HUES48 (cell line): ENCODE measurements at regions not wholly inside any gene's neighbourhood (a gene's known extent, or its start where the extent isn't known, plus 50 kb on each side); places are given as distances from the start of the nearest gene placed in this dataset.

Source experiments
- H3K27ac ChIP-seq: one replicate; pipeline ENCODE4 v1.7.0; 2013; ENCODE audit warnings: low read depth, low read length, inconsistent platforms
- H3K27me3 ChIP-seq: 2 replicates; pipeline ENCODE4 v1.6.1; 2013; ENCODE audit warnings: mild to moderate bottlenecking, low read length; ENCODE audit not compliant: control insufficient read depth, insufficient read depth
- H3K36me3 ChIP-seq: 2 replicates; pipeline ENCODE4 v1.6.1; 2013; ENCODE audit warnings: low read length; ENCODE audit not compliant: control insufficient read depth, insufficient read depth
- H3K4me1 ChIP-seq: 2 replicates; pipeline ENCODE4 v1.6.1; 2013; ENCODE audit warnings: mild to moderate bottlenecking, low read length; ENCODE audit not compliant: control insufficient read depth, insufficient read depth
- H3K4me3 ChIP-seq: 2 replicates; pipeline ENCODE4 v1.5.1; 2013; ENCODE audit warnings: mild to moderate bottlenecking, low read depth, low read length
- H3K9ac ChIP-seq: 2 replicates; pipeline ENCODE4 v1.6.1; 2013; ENCODE audit warnings: mild to moderate bottlenecking, low read depth, low read length, moderate library complexity
- H3K9me3 ChIP-seq: 2 replicates; pipeline ENCODE4 v1.6.1; 2013; ENCODE audit warnings: low read length; ENCODE audit not compliant: control insufficient read depth, insufficient read depth

DNA sequence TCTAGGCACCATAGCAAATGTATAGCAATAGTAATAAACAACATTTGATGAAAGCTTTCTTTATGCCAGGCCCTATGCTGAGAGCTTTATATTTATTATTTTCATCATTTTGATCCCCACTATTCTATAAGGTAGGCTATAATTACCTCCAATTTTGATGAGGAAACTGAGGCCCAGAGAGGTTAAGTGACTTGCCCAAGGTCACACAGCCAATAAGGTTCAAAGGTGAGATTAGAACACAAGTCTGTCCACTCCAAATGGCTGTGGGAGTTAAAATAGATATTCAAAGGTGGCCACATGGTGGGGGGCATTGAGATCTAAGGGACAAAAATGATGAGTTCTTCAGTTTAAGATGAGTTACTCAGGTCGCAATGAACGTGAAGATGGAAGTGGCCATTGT, 269.9 kb downstream of the BMP7 start:
- Histone ChIP-seq H3K4me1 (no peaks in the 10 kb centered on the region), H3K27ac (no peak overlapping the region), H3K9me3 (peaks cover 6% of the 10 kb centered on the region), H3K9ac (no peak overlapping the region), H3K27me3 (no peaks in the 10 kb centered on the region; the same call in 1 of the 2 replicates), H3K4me3 (no peak overlapping the region), H3K36me3 (no peaks in the 10 kb centered on the region)

DNA sequence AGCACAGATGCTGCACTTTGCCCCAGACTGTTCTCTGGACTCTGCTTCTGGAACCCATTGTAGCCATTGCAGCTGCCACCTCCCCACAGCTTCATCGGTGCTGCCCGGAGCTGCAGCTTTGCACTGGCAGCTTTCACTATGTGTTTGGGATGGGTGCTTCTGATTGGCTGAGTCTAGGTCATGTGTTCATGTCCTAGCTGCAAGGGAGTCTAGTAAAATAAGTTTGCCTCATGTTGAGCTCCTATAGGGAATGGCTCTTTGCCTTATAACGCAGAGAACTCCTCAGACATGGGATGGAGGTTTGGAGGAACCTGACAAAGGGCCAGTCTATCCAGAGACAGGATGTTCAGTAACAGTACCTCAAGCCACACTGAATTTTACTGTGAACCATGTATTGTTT, 268.0 kb downstream of the BMP7 start:
- Histone ChIP-seq H3K4me3 (no peak overlapping the region), H3K9me3 (peaks cover 6% of the 10 kb centered on the region), H3K4me1 (peaks cover 9% of the 10 kb centered on the region; the same call in 1 of the 2 replicates), H3K9ac (no peak overlapping the region), H3K27ac (no peak overlapping the region), H3K27me3 (no peaks in the 10 kb centered on the region; the same call in 1 of the 2 replicates), H3K36me3 (no peaks in the 10 kb centered on the region)

DNA sequence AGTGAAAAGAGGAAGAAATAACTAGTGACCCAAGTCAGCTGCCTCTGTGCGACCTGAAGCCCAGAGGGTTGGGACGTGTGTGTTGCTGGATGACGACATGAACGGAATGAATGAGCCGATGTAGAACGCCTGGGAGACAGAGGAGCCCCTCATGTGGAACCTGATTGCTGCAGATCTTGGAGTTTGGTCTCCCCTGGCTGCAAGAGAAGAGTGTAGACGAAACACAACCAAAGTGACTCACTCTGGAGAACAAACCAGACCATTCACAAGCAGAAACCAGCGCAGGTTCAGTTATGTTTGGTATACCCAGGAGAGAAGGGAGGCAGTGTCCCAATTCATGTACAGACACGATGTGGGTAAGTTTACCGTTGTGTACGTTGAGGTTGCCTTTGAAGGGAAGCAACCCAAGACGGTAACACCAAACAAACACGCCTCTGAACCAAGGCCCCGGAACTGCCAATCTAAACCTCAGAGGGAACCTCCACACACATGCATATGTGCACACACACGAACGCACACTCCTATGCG, 265.9 kb downstream of the BMP7 start:
- Histone ChIP-seq H3K36me3 (no peaks in the 10 kb centered on the region), H3K4me3 (no peak overlapping the region), H3K4me1 (peaks cover 12% of the 10 kb centered on the region; the same call in 1 of the 2 replicates), H3K27ac (no peak overlapping the region), H3K9me3 (peaks cover 6% of the 10 kb centered on the region), H3K9ac (no peak overlapping the region), H3K27me3 (no peaks in the 10 kb centered on the region)

- Histone ChIP-seq H3K9me3 (peaks cover 6% of the 10 kb centered on the region), H3K4me3 (no peak overlapping the region), H3K9ac (no peak overlapping the region), H3K27me3 (no peaks in the 10 kb centered on the region), H3K36me3 (no peaks in the 10 kb centered on the region), H3K27ac (no peak overlapping the region), H3K4me1 (peaks cover 12% of the 10 kb centered on the region; the same call in 1 of the 2 replicates)
These were observed 265.2 kb downstream of the BMP7 start for GRCh38 chr20:57001126-57001767.

DNA sequence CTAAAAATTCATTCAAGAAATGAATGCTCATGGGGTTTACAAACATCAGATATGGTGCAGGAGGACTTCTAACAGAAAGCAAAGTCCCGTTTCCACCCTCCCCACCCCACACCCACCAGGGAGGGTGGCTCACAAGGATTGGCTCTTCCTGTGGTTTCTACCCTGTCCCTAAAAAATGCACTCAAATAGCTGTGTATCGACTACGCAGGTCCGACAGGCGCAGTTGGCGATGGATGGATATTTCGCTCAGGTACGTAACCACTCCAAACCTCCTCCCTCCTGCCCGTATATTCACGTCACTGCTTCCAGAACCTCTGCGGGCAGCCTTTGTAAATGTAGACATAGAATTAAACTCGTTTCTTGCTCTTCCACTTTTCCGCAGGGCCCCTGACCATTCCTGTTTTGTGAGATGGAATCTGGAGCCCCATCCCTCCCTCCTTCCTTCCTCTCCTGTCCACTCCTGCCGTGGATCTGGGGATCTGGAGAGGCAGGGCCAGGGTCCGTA, 264.3 kb downstream of the BMP7 start:
- no peak overlapping the region for H3K4me3 ChIP-seq
- H3K9me3 ChIP-seq = peaks cover 6% of the 10 kb centered on the region
- no peaks in the 10 kb centered on the region for H3K27me3 ChIP-seq
- H3K4me1 ChIP-seq = peaks cover 15% of the 10 kb centered on the region; the same call in 1 of the 2 replicates
- no peak overlapping the region for H3K27ac ChIP-seq
- H3K9ac ChIP-seq = no peak overlapping the region
- H3K36me3 ChIP-seq = no peaks in the 10 kb centered on the region

DNA sequence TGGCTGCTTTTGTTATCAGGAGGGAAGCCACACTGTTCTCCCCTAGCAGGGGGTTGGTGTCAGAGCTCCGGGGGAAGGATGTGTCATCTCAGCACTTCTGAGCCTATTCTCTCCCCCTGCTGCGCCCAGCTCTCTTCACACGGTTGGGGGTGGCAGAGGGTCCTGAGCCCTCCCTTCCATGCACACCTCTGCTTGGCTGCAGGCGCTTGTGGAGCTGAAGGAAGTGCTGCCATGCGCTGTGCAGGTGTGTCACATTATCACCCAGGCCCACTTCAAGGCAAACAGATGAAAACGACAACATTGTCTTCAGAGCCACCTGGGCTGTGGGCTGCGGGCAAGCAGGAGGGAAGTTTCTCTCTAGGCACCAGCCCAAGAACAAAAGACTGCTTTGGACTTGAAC, 263.4 kb downstream of the BMP7 start:
- Histone ChIP-seq H3K4me1 (peaks cover 15% of the 10 kb centered on the region; the same call in 1 of the 2 replicates), H3K36me3 (no peaks in the 10 kb centered on the region), H3K27me3 (no peaks in the 10 kb centered on the region), H3K4me3 (no peak overlapping the region), H3K9ac (no peak overlapping the region), H3K9me3 (peaks cover 6% of the 10 kb centered on the region), H3K27ac (peak overlapping the region; percentile 8)

DNA sequence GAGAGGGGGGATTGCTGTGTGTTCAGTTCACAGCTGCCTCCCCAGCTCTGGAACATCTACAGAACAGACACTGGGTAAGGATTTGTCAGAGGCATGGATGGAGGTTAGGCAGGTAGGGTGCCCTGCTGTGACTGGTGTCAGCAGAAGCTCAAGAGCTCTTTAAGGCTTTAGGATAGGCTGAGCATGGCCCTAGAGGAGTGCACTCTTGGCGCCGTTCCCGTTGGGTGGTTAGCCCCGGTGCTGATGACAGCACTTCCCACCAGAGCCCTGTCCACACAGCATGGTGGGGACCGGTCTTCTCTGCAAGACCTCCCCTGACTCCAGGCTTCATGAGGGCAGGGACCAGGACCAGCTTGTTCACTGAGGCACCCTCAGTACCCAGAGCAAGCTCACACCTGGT, 262.0 kb downstream of the BMP7 start:
- Histone ChIP-seq H3K9me3 (no peaks in the 10 kb centered on the region), H3K4me1 (peaks cover 15% of the 10 kb centered on the region; the same call in 1 of the 2 replicates), H3K4me3 (no peak overlapping the region), H3K27me3 (no peaks in the 10 kb centered on the region), H3K36me3 (no peaks in the 10 kb centered on the region), H3K9ac (no peak overlapping the region), H3K27ac (no peak overlapping the region)

- H3K4me3 ChIP-seq = no peak overlapping the region
- H3K9ac ChIP-seq = no peak overlapping the region
- no peaks in the 10 kb centered on the region for H3K9me3 ChIP-seq
- no peaks in the 10 kb centered on the region for H3K27me3 ChIP-seq
- peaks cover 15% of the 10 kb centered on the region; the same call in 1 of the 2 replicates for H3K4me1 ChIP-seq
- H3K36me3 ChIP-seq = no peaks in the 10 kb centered on the region
- H3K27ac ChIP-seq = no peak overlapping the region
These were observed 261.2 kb downstream of the BMP7 start for GRCh38 chr20:57004951-57005933.

DNA sequence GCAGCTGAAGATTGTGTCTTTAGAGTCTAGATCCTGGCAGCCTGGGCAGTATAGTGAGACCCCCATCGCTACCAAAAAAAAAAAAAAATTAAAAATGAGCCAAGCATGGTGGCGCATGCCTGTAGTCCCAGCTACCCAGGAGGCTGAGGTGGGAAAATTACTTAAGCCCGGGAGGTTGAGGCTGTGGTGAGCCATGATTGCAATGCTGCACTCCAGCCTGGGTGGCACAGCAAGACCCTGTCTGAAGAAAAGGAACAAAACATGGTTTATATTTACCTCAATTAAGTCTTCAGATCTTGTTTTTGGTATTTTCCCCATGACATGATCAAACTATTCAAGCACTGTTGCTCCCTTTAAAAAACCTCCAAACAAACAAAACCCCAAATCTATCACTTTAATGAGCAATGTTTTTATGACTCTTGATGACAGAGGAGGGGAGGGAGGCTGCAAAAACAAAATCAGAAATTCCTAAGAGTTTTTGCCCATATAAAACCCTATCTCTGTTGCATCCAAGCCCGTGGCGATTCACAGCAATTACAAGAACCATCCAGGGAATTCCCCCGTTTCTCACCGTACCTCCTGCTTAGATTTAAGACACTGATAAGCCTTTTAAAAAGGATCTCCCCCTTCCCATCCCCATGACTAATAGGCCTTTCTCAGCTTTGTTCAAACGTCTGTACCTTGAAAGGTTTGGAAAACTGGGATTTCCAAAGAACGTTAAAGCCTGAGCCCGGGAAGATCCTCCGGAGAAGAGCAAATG, 259.9 kb downstream of the BMP7 start:
- Histone ChIP-seq H3K9me3 (no peaks in the 10 kb centered on the region), H3K4me1 (peaks cover 15% of the 10 kb centered on the region; the same call in 1 of the 2 replicates), H3K9ac (no peak overlapping the region)

GRCh38 chr20:57007171-57007540, 259.3 kb downstream of the BMP7 start:
- Histone ChIP-seq H3K4me3 (no peak overlapping the region), H3K9me3 (no peaks in the 10 kb centered on the region), H3K9ac (no peak overlapping the region), H3K36me3 (no peaks in the 10 kb centered on the region), H3K4me1 (peaks cover 15% of the 10 kb centered on the region; the same call in 1 of the 2 replicates), H3K27ac (peak overlapping the region; percentile 73), H3K27me3 (no peaks in the 10 kb centered on the region)

More for the DNA sequence above, 259.9 kb downstream of the BMP7 start:
- no peaks in the 10 kb centered on the region for H3K36me3 ChIP-seq
- H3K4me3 ChIP-seq = no peak overlapping the region
- peak overlapping the region; percentile 73 for H3K27ac ChIP-seq
- H3K27me3 ChIP-seq = no peaks in the 10 kb centered on the region
